ENCODE measurements at regions not wholly inside any gene's neighbourhood (a gene's known extent, or its start where the extent isn't known, plus 50 kb on each side); places are given as distances from the start of the nearest gene placed in this dataset.

DNA sequence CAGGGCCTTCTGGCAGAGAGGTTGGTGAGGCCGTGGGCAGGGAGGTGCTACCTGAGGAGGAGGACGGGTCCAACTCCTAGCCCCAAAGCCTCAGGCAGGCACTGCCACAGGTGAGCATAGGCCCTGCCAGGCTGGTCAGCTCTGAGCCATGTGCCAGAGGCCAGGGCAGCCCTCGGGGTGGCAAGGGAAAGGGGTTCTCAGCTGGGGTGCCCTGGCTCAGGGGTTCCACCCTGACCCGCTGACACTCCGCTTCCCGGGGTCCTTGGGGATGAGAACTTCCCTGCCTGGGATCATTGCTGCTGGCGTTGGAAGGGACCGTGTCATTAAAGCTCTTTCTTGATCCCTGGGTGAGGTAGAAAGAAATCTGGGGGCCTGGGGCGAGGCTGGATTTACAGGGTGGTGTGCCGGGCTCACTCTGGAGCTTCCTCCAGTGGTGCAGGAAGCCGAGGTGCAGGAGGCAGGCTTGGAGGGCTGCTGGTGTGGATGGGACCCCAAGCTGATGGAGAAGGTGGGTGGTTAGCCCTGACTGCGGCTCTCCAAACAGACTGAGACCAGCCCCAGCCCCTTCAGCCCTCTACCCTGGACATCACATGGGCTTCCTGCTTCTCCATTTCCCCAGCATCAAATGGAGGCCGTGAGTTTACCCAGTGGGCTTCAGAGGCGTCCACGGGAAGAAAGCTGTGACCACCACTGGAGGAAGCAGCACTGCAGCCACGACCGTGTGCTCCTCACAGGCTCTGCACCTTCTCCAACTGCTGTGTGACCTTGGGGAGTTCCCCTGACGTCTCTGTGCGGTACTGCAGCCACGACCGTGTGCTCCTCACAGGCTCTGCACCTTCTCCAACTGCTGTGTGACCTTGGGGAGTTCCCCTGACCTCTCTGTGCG lies 295.2 kb downstream of the NDUFA10 start:
- DNase-seq (ENCODE audit: missing footprints) (peak; percentile 50), ATAC-seq (no peak)

DNA sequence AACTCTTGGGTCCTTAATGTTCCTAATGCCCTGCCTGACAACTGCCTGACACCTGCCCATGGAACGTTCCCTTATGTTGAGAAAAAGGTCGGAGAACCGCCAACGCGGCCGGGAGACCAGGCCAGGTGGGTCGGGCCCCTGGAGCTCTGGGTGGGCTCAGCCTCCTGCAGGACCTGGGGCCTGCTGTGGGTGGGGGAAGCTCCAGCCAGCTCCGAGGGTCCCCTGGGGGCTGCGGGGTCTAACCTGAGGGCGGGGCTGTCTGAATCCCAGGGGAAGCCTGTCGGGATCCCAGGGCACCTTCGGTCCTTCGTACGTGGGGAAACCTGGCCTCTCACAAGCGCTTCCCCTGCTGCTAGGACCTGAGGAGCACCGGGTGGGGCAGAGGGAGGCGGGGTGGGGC lies 296.0 kb downstream of the NDUFA10 start:
- intact Hi-C loops (cut with DNase I): no loop called here
- ATAC-seq (no peak), DNase-seq (ENCODE audit: missing footprints) (peak; percentile 43)

More for the DNA sequence above, 295.2 kb downstream of the NDUFA10 start:
- intact Hi-C loops (cut with DNase I): no loop called here

- ATAC-seq (no peak), DNase-seq (ENCODE audit: missing footprints) (peak; percentile 34)
- intact Hi-C loops (cut with DNase I): no loop called here
These were observed 296.4 kb downstream of the NDUFA10 start for GRCh38 chr2:239728751-239729150.

DNA sequence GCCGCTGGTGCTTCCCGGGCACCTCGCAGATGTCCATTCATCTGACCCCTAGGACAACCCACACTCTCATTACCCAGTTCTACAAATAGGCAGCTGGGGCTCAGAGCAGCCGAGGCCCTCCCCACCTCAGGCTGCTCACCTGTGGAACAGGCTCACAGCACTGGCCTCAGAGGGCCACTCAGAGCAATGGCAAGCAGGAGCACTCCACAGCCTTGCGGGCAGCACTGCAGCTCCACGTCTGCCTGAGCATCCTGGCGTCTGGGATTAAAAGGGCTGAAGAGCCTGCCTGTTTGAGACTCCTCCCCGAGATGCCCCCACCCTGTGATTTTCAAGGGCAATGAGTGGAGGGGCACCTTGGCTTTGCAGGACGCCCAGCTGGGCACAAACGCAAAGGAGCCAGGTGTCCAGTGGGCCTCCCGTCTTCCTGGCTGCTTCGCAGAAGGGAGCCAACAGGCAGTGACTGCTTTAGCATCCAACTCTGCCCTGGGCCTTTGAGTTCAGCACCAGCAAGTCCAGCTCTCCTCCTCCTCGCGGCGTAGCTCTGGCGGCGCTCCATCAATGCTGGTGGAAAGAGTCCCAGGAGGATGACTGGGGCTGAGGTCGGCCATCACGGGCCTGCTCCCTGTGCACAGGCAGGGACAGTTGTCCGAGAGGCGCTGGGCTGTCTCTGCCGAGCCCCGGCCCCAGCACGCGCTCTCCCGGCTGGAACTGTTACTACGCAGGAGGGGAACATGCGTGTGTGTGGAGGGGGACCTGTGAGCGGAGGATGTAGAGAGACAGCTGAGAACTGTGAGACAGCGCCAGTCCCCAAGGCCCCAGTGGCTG lies 297.2 kb downstream of the NDUFA10 start:
- intact Hi-C loops (cut with DNase I): no loop called here
- peak; percentile 42 for ATAC-seq
- DNase-seq (ENCODE audit: missing footprints): peak; percentile 76

DNA sequence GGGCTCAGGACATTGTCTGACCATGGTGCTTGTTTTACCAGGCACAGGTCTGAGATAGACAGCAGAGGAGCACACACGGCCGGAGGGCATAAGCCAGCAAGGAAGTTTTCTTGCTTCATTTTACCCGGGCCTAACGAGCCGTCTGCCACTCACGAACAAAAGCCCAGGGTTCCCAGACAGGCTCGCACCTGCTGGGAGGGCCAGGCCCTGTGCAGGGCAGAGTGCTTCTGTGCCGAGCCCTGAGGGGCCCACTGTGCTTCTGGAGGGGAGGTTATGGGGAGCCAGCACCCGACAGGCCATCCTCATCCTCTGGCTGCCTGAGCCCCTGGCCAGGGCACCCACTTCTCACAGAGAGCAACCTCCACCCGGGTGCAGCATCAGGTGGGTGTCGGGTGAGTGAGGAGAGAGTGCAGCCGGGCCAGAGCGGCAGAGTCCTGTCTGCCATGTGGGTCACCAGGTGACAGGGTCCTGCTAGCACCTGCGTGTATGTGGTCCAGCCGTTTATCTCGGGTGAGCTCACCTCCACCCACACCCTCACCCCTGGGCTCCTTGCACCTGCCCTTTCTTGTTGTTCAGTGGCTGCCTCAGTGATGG lies 297.9 kb downstream of the NDUFA10 start:
- ATAC-seq (no peak), DNase-seq (ENCODE audit: missing footprints) (peak; percentile 49)
- intact Hi-C loops (cut with DNase I): no loop called here

DNA sequence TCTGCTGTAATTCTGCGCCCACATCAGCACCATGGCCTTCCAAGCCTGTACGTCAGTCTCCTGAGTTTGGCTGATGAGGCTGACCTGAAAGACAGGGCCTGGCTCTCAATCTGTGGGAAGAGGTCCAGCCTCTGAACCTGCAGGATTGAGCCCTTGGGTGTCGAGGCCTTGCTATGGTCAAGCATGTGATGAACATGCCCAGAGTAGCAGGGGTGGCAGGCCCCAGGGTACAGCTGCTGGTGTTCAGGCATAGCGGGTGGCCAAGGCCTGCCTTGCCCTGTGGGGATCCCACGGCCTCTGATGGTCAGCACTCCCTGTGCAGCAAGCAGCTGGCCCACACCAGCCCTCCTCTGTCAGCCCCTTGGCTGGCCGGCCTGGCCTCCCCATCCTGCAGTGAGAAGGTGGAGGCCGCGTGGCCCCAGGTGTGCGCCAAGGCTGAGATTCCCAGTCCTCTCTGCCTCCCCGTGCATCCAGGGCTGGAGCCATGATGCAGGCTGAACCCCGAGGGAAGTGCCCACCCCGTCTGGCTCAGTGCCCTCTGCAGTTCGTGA lies 298.4 kb downstream of the NDUFA10 start:
- intact Hi-C loops (cut with DNase I): no loop called here
- DNase-seq (ENCODE audit: missing footprints) (peak; percentile 53), ATAC-seq (no peak)

DNA sequence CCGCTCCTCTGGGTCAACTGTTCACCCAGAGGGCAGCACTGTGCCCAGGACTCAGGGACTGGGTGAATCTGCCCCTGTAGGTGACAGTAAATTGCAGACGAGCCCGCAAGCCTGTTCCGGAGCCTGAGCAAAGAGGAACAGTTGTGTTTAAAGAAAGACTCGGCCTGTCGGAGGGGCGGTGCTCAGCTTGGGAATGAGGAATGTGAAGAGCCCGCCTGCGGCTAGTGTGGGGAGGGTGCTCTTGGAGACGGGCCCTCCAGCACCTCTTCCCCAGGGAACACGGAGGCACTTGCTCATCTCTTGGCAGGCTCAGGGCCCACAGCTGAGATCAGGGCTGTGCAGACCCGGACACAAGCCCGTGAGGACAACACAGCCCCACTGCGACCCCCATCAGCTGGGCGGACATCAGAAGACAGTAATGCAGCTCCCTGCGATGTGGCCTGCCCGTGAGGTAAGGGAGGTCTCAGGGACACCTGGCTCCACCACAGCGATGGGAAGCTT lies 299.0 kb downstream of the NDUFA10 start:
- ATAC-seq (no peak), DNase-seq (ENCODE audit: missing footprints) (peak; percentile 52)
- intact Hi-C loops (cut with DNase I): no loop called here

DNA sequence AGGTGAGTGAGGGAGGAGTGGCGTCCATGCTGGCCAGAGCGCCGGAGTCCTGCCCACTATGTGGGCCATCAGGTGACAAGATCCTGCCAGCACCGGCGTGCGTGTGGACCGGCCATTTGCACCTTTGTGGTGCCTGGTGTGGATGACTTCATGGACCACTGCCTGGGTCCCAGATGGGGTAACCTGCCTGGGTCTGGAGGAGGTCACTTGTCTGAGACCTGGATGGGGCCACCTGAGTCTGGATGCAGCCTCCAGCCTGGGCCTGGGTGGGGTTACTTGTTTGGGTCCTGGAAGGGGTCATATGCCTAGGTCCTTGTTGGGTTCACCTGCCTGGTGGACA lies 299.6 kb downstream of the NDUFA10 start:
- DNase-seq (ENCODE audit: missing footprints): peak; percentile 11
- intact Hi-C loops (cut with DNase I): no loop called here
- ATAC-seq: no peak

- intact Hi-C loops (cut with DNase I): no loop called here
- DNase-seq (ENCODE audit: missing footprints): peak; percentile 15
- no peak for ATAC-seq
These were observed 300.1 kb downstream of the NDUFA10 start for GRCh38 chr2:239724851-239725550.

DNA sequence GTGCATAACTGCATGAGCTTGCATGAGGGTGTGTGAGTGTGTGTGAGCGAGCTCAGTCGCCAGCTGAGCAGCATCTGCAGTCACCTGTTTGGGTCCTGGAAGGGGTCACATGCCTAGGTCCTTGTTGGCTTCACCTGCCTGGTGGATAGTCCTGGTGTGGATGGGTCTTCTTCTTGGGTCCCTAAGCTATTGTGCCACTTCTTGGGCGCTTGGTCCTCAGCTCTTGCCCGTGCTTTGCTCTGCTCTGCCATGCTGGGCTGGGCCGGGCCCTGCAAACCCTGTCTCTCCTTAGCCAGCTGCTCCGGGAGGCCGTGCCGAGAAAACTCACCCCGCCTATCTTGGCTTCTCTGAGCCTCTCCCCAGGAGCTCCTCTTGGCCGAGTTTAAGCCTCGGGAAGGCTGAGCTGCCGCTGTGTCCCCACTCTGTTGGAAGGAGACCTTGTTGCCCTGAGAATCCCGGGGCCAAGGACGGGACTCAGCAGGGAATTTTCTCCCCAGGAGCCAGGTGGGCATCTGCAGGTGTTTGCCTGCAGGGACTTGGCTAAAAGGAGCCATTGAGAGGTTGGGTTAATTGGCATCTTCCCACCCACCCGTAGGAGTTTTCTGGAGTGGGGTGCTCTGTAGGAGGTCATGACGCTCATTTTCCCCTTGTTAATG lies 300.8 kb downstream of the NDUFA10 start:
- no peak for ATAC-seq
- intact Hi-C loops (cut with DNase I): no loop called here

DNA sequence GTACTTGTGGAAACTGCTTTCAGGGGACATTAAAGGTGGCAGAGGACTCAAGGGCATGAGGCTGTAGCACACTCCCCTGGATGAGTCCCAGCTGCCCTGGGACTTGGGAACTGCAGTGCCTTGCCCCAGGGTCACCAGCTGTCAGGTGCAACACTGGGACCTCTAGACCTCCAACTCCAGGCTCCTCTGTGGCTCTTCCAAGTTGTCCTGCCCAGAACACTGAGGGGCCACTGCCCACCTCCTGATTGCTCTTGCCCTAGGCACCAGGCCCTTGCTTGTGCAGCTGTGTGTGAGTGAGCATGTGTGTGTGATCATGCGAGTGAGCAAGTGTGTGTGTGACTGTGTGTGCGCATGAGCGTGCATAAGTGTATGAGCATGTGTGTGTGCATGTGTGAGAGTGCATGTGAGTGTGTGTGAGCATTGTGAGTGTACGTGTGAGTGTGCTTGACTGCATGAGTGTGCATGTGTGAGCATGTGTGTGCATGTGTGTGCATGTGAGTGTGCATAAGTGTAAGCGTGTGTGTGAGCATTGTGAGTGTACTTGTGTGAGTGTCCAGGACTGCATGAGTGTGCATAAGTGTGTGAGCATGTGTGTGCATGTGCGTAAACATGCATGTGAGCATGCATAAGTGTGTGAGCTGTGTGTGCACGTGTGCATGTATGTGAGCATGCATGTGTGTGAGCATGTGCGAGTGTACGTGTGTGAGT lies 301.5 kb downstream of the NDUFA10 start:
- intact Hi-C loops (cut with DNase I): no loop called here
- no peak for ATAC-seq
- DNase-seq (ENCODE audit: missing footprints): no peak

More for the DNA sequence above, 300.8 kb downstream of the NDUFA10 start:
- DNase-seq (ENCODE audit: missing footprints): peak; percentile 50

DNA sequence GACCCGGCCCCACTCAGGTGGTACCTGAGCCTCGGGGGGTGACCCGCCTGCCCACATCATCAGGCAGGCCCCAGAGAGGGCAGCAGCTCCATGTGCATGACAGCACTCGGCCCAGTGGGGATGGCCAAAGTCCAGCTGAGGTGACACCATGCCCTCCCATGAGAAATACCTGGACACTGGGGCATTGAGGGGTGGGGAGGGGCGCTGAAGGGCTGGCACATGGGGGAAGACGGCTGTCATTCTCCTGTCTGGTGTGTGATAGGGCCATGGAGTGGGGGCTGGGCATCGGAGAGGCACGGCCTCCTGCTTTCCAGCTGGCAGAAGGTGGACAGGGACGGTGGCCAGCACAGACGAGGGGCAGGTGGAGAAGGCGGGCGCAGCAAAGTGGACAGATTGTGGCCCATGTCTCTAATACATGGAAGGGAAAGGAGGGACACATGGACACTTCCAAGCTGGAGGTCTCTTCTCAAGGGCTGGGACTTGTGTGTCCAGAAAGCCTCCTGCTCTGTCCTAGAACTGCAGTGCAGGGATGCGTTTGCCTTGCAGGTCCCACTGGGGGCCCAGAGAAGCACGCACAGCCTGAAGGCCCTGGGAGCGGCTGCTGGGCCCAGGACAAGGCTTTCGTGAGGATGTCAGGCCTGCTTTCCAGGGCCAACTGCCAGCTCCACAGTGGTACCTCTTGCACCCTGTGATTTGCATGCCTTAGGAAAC lies 302.2 kb downstream of the NDUFA10 start:
- ATAC-seq (no peak), DNase-seq (ENCODE audit: missing footprints) (no peak)
- intact Hi-C loops (cut with DNase I): no loop called here

DNA sequence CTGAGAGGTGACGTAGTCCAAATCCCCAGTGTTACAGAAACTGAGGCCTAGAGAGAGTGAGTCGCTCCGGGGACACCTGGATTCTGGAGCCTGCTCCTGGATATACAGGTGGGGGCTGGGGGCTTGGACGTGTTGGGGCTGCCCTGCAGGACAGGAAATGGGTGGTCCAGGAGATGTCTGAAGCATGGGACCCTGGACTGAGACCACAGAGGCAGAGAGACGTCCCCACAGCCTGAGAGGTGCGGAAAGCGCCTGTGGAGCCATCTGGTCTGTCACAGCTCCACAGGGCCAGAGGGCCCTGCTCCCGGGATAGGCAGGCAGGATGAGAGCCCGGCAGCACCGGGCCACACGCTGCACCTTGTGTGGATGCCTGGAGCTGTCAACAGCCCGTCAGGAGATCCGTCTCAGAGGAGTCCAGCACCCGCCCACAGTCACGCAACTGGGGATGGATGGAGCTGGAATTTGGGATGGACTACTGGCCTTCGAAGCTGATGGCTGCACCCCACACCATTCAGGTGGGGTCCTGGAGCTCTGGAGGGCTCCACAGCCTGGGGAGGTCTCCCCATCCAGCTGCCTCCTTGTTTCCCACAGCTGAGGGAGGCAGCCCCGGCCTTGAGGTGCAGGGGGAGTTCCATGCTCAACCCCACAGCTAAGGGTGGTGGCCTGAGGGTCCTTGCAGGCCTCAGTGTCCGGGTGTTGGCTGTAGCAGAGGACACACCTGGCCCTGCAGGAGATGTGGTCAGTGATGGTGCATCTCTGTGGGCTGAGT lies 303.0 kb downstream of the NDUFA10 start:
- intact Hi-C loops (cut with DNase I): no loop called here
- ATAC-seq (no peak), DNase-seq (ENCODE audit: missing footprints) (no peak)

GRCh38 chr2:239721531-239721930 lies 303.6 kb downstream of the NDUFA10 start:
- DNase-seq (ENCODE audit: missing footprints) (no peak), ATAC-seq (no peak)
- intact Hi-C loops (cut with DNase I): no loop called here

DNA sequence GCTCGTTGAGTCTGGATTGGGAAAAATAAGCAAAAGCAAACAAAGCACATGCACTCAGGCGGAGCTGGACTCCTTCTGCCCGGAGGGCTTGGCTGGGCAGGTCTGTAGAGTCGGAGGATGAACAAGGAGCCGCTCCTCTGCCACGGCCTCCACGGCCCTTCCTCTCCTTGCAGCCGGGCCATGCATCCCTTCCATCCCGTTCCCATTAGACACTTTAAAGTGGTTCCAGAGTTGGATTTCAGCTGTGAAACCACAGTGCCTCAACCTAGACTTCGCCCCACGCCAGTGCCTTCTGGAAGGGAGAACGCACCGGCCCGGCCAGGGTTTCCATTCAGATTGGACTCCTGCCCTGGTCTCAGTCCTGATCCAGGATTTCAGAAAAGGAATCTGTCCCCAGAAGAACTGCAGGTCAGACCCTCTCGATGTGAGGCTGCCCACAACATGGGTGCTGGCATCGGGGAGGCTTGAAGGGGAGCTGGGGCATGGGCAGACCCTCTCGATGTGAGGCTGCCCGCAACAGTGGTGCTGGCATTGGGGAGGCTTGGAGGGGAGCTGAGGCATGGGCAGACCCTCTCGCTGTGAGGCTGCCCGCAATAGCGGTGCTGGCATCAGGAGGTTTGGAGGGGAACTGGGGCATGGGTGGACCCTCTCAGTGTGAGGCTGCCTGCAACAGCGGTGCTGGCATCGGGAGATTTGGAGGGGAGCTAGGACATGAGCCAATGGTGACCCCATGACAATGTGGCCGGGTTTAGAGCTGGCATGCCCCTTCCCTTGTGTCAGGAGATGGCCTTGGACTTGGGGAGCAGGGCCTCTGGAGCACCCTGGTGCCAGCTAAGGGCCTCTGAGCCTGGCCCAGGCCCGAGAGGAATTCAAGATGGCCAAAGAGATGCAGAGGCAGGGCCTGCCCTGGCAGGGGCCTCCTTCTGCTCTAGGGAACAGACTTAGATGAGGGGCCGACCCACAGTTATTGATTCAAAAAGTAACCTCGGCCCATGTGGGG lies 304.5 kb downstream of the NDUFA10 start:
- no peak for DNase-seq (ENCODE audit: missing footprints)
- ATAC-seq: no peak
- intact Hi-C loops (cut with DNase I): no loop called here

All from Right ventricle myocardium inferior (tissue), 1 donor.